SH-SY5Y (cell line): ENCODE measurements at regions not wholly inside any gene's neighbourhood (a gene's known extent, or its start where the extent isn't known, plus 50 kb on each side); places are given as distances from the start of the nearest gene placed in this dataset.

Source experiments
- GATA2 ChIP-seq: IDR thresholded peaks from 2 replicates; pipeline ENCODE4 v1.6.1; 2011; ENCODE audit warnings: mild to moderate bottlenecking, low read depth, low read length
- GATA3 ChIP-seq: IDR thresholded peaks from 2 replicates; pipeline ENCODE4 v1.6.1; 2011; ENCODE audit warnings: low read depth, mild to moderate bottlenecking, low read length, moderate library complexity

DNA sequence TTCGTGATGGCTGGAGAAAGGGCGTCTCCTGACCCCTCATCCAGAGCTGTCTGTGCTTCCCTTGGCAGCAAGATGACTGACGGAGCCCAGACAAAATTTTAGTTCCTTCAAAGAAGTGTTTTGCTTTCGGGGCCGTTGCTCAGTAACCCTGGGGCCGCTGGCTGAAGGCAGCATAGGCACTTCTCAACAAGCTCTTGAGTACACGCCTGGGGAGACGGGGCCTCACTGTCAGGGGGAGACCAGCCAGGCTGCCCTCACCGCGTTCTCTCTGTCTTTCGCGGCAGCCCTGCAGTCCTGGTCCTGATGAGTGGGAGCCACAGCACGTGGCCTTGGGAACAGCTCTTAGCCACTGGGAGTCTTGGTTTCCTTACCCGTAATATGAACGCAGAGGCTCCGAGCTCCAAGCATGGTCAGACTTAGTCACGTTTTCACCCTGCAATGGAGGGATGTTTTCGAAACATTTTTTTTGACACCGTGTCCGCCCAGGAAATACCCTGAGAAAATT, 86.0 kb downstream of the IRF8 start:
- no peak for TF ChIP-seq GATA3
- TF ChIP-seq GATA2: no peak
